GM23248 (cell line): ENCODE measurements at regions not wholly inside any gene's neighbourhood (a gene's known extent, or its start where the extent isn't known, plus 50 kb on each side); places are given as distances from the start of the nearest gene placed in this dataset.

Experiments used
- DNase-seq: peaks from one replicate; pipeline ENCODE4 v3.0.0-alpha.2; 2015
- H2AFZ ChIP-seq: fragments of 200-600 bp; sonication (generic); 2 replicates; pipeline ENCODE4 v1.6.1; 2016; ENCODE audit warnings: antibody characterized with exemption
- H3F3A ChIP-seq: fragments of 200-600 bp; sonication (generic); 2 replicates; pipeline ENCODE4 v1.6.1; 2016; ENCODE audit warnings: mild to moderate bottlenecking, antibody characterized with exemption, mixed run types; ENCODE audit not compliant: insufficient read depth
- H3K27ac ChIP-seq: fragments of 200-600 bp; sonication (generic); 2 replicates; pipeline ENCODE4 v1.5.1; 2016; ENCODE audit warnings: mild to moderate bottlenecking
- H3K27me3 ChIP-seq: fragments of 200-600 bp; sonication (generic); replicated peaks from 2 replicates; pipeline ENCODE4 v1.6.1; 2016; ENCODE audit warnings: mild to moderate bottlenecking; ENCODE audit not compliant: insufficient read depth
- H3K36me3 ChIP-seq: fragments of 200-600 bp; sonication (generic); 2 replicates; pipeline ENCODE4 v1.6.1; 2016; ENCODE audit warnings: low read depth, mild to moderate bottlenecking
- H3K4me1 ChIP-seq: fragments of 200-600 bp; sonication (generic); 2 replicates; pipeline ENCODE4 v1.6.1; 2016; ENCODE audit warnings: mild to moderate bottlenecking; ENCODE audit not compliant: insufficient read depth
- H3K4me2 ChIP-seq: fragments of 200-600 bp; sonication (generic); one replicate; pipeline ENCODE4 v1.6.1; 2016; ENCODE audit warnings: mild to moderate bottlenecking; ENCODE audit not compliant: unreplicated experiment
- H3K4me3 ChIP-seq: fragments of 200-600 bp; sonication (generic); 2 replicates; pipeline ENCODE4 v1.5.1; 2016; ENCODE audit warnings: mild to moderate bottlenecking
- H3K79me2 ChIP-seq: fragments of 200-600 bp; sonication (generic); 2 replicates; pipeline ENCODE4 v1.6.1; 2016; ENCODE audit warnings: mild to moderate bottlenecking; ENCODE audit not compliant: insufficient read depth
- H3K9ac ChIP-seq: fragments of 200-600 bp; sonication (generic); 2 replicates; pipeline ENCODE4 v1.6.1; 2016; ENCODE audit warnings: mild to moderate bottlenecking
- H3K9me2 ChIP-seq: fragments of 200-600 bp; sonication (generic); 2 replicates; pipeline ENCODE4 v1.6.1; 2016; ENCODE audit warnings: mixed run types, mild to moderate bottlenecking, moderate library complexity; ENCODE audit not compliant: insufficient read depth
- H3K9me3 ChIP-seq: fragments of 200-600 bp; sonication (generic); one replicate; pipeline ENCODE4 v1.6.1; 2017; ENCODE audit warnings: low read depth
- H4K20me1 ChIP-seq: fragments of 200-600 bp; sonication (generic); 2 replicates; pipeline ENCODE4 v1.6.0; 2016; ENCODE audit not compliant: insufficient read depth
- EZH2 ChIP-seq: fragments of 200-600 bp; sonication (generic); IDR thresholded peaks from 2 replicates; pipeline ENCODE4 v1.6.1; 2018; ENCODE audit warnings: antibody characterized with exemption, mild to moderate bottlenecking; ENCODE audit not compliant: insufficient read depth, poor library complexity, severe bottlenecking
- EZH2phosphoT487 ChIP-seq: fragments of 200-600 bp; sonication (generic); IDR thresholded peaks from 2 replicates; pipeline ENCODE4 v1.6.1; 2018; ENCODE audit warnings: antibody characterized with exemption, moderate library complexity, mild to moderate bottlenecking, low read depth; ENCODE audit not compliant: insufficient read depth
- WGBS, 2 experiments: methylation state at CpG; one replicate each; pipeline ENCODE4 v1.1.6; 2015 to 2017; ENCODE audit warnings: low lambda C conversion rate in 2 of 2, low coverage in 1 of 2; ENCODE audit errors: missing lambda C conversion rate in 2 of 2; 5-methylcytosine and 5-hydroxymethylcytosine counted together
- in situ Hi-C: fragments of 300-500 bp; cut with MboI; formaldehyde crosslinking; loops from 2 replicates; pipeline ENCODE4 v1.15.0; 2020

- H3K4me3 ChIP-seq: no peak overlapping the region
- H4K20me1 ChIP-seq: no peaks in the 10 kb centered on the region
- no peaks in the 10 kb centered on the region for H3K79me2 ChIP-seq
- TF ChIP-seq EZH2: no peak
- TF ChIP-seq EZH2phosphoT487: no peak
- H3K4me1 ChIP-seq: no peaks in the 10 kb centered on the region
- 52 to 60% methylated on average over 2 of the region's 2 CpGs for whole genome bisulfite sequencing, 2 experiments
- H3K9me3 ChIP-seq: no peaks in the 10 kb centered on the region
- no peak overlapping the region for H3K27ac ChIP-seq
- H3K4me2 ChIP-seq: no peak overlapping the region
- in situ Hi-C loops: no loop called here
- no peaks in the 10 kb centered on the region for H3K36me3 ChIP-seq
- H3F3A ChIP-seq: no peaks in the 10 kb centered on the region
- H3K27me3 ChIP-seq: no peaks in the 10 kb centered on the region
- H3K9ac ChIP-seq: no peak overlapping the region
- no peak for DNase-seq
- H3K9me2 ChIP-seq: no peaks in the 10 kb centered on the region
- no peak overlapping the region for H2AFZ ChIP-seq
These were observed 881.8 kb downstream of the SI start for GRCh38 chr3:164196477-164196876.

DNA sequence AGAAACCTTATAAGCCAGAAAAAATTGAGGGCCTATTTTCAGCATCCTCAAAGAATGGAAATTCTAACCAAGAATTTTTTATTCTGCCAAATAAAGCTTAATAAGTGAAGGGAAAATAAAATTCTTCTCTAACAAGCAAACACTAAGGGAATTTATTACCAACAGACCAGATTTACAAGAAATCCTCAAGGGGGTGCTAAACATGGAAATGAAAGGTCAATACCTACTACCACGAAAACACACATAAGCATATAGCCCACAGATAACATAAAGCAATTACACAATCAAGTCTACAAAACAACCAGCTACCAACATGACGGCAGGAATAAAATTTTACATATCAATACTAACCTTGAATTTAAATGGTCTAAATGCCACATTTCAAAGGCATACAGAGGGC lies 883.5 kb downstream of the SI start:
- Histone ChIP-seq H3F3A (no peaks in the 10 kb centered on the region), H3K27me3 (no peaks in the 10 kb centered on the region), H3K79me2 (no peaks in the 10 kb centered on the region), H3K4me1 (no peaks in the 10 kb centered on the region), H3K4me3 (no peak overlapping the region), H3K4me2 (no peak overlapping the region), H3K9me2 (no peaks in the 10 kb centered on the region), H3K36me3 (no peaks in the 10 kb centered on the region), H3K27ac (no peak overlapping the region), H3K9ac (no peak overlapping the region), H2AFZ (no peak overlapping the region), H4K20me1 (no peaks in the 10 kb centered on the region), H3K9me3 (no peaks in the 10 kb centered on the region)
- in situ Hi-C loops: no loop called here
- 37 to 49% methylated on average over 2 of the region's 2 CpGs for WGBS, 2 experiments
- no peak for DNase-seq
- TF ChIP-seq EZH2 (no peak), EZH2phosphoT487 (no peak)

DNA sequence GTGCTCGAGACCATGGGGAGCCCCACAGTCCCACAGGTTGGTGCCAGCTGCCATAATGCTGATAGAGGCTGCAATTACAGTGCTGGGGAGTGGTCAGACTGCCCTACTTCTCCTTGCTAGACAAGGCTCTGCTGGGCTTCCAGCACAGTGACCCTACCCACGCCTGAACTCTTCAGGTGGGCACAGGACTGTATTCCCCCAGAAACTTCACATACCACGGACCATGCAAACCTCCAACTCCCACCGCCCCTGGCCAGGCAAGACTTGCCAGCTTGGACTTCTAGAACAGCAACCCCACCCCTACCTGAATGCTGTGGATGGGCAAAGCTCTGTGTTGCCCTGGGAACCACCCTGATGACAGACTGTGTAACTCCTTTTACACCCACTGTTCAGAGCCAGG lies 885.3 kb downstream of the SI start:
- H3K9ac ChIP-seq: no peak overlapping the region
- TF ChIP-seq EZH2phosphoT487 (no peak), EZH2 (no peak)

GRCh38 chr3:164190566-164190965 lies 887.7 kb downstream of the SI start:
- no peak overlapping the region for H3K9ac ChIP-seq
- H3K27ac ChIP-seq: no peak overlapping the region
- no peak overlapping the region for H3K4me3 ChIP-seq
- DNase-seq: no peak
- no peaks in the 10 kb centered on the region for H3K9me3 ChIP-seq
- H3K27me3 ChIP-seq: no peaks in the 10 kb centered on the region
- no peaks in the 10 kb centered on the region for H3K9me2 ChIP-seq
- H3K79me2 ChIP-seq: no peaks in the 10 kb centered on the region
- in situ Hi-C loops: no loop called here
- TF ChIP-seq EZH2: no peak
- TF ChIP-seq EZH2phosphoT487: no peak
- no peaks in the 10 kb centered on the region for H4K20me1 ChIP-seq
- H3K4me1 ChIP-seq: no peaks in the 10 kb centered on the region
- H3K4me2 ChIP-seq: no peak overlapping the region
- H2AFZ ChIP-seq: no peak overlapping the region
- no peaks in the 10 kb centered on the region for H3F3A ChIP-seq
- no peaks in the 10 kb centered on the region for H3K36me3 ChIP-seq

More for the DNA sequence above, 885.3 kb downstream of the SI start:
- Histone ChIP-seq H3K27me3 (no peaks in the 10 kb centered on the region), H3K27ac (no peak overlapping the region), H3K4me1 (no peaks in the 10 kb centered on the region), H3K79me2 (no peaks in the 10 kb centered on the region), H3K9me3 (no peaks in the 10 kb centered on the region), H3F3A (no peaks in the 10 kb centered on the region), H3K36me3 (no peaks in the 10 kb centered on the region), H3K9me2 (no peaks in the 10 kb centered on the region), H2AFZ (no peak overlapping the region), H3K4me2 (no peak overlapping the region), H4K20me1 (no peaks in the 10 kb centered on the region), H3K4me3 (no peak overlapping the region)
- no peak for DNase-seq
- 17 to 18% methylated on average over 3 to 4 of the region's 4 CpGs for WGBS, 2 experiments
- in situ Hi-C loops: no loop called here

GRCh38 chr3:164186095-164186494 lies 892.2 kb downstream of the SI start:
- Histone ChIP-seq H3K36me3 (no peaks in the 10 kb centered on the region), H3K79me2 (no peaks in the 10 kb centered on the region), H3K27ac (no peak overlapping the region), H3K9me2 (no peaks in the 10 kb centered on the region), H3K4me3 (no peak overlapping the region), H3K4me1 (no peaks in the 10 kb centered on the region), H3K9ac (no peak overlapping the region), H2AFZ (no peak overlapping the region), H3K4me2 (no peak overlapping the region), H3K9me3 (no peaks in the 10 kb centered on the region), H3K27me3 (no peaks in the 10 kb centered on the region), H3F3A (no peaks in the 10 kb centered on the region), H4K20me1 (no peaks in the 10 kb centered on the region)
- no peak for DNase-seq
- no peak for TF ChIP-seq EZH2phosphoT487
- no peak for TF ChIP-seq EZH2
- 12 to 17% methylated on average over 3 of the region's 3 CpGs for WGBS, 2 experiments
- in situ Hi-C loops: no loop called here
